ENCODE measurements at regions not wholly inside any gene's neighbourhood (a gene's known extent, or its start where the extent isn't known, plus 50 kb on each side); places are given as distances from the start of the nearest gene placed in this dataset.
"Not testable (repeated sequence)": the region's sequence is repeated elsewhere in the genome, so short reads cannot be mapped to it uniquely, and the experiment has no call there.

DNA sequence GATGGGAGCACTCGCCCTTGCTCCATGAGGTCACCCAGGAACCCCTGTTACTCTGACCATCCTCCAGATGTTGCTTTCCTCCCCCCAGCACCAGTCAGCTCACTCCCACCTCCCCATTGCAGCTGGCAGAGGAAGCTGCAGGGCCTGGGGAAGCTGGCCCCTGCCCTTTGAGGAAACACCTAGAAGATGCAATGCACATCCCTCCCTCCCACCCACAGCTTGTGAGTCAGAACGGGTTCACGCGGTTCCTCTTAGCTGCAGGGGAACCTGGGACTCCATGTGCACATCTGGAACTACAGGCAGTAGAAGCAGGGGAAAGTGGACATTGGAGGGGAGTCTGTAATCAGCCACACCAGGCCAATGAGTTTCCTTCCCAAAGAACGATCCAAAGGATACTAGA is 96.9 kb downstream of the KATNIP start:
- no peak for TF ChIP-seq CTCF (conservative IDR thresholded peaks at IDR 0.05; ENCODE audit: low read depth, low read length)
- H3K4me3 ChIP-seq (ENCODE audit: low read depth, low read length) = no peak overlapping the region
- DNase-seq (ENCODE audit: low read depth) = no peak

GRCh38 chr16:27649021-27649420 is 99.1 kb downstream of the KATNIP start:
- no peak for TF ChIP-seq CTCF (conservative IDR thresholded peaks at IDR 0.05; ENCODE audit: low read depth, low read length)
- no peak overlapping the region for H3K4me3 ChIP-seq (ENCODE audit: low read depth, low read length)

DNA sequence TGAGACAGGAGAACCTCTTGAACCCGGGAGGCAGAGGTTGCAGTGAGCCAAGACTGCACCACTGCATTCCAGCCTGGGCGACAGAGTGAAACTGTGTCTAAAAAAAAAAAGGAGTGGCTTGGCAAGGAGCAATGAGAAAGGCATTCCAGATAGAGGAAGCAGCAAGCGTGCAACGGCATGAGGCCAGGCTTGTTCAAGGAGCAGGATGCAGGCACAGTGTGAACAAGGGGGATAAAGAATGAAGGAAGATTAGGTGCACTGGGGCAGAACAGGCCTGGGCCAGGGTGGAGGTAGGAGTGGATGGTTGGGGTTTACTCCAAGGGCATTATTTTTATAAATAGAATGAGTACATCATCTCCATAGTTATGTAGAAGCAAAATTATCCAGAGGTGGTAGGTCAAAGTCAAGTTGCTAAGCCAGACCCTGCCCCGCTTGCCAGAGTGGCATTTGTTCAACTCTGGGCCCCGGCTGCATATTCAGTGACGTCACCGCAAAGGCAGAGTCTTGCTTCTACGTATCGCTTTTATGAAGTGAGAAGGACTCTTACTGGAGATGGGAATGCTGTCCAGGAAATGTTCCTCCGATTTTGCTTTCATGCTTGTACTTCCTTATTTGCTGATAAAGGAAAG is 100.2 kb downstream of the KATNIP start:
- TF ChIP-seq CTCF (conservative IDR thresholded peaks at IDR 0.05; ENCODE audit: low read depth, low read length) = no peak
- H3K4me3 ChIP-seq (ENCODE audit: low read depth, low read length) = no peak overlapping the region
- no peak for DNase-seq (ENCODE audit: low read depth)

More at GRCh38 chr16:27649021-27649420, 99.1 kb downstream of the KATNIP start:
- no peak for DNase-seq (ENCODE audit: low read depth)

DNA sequence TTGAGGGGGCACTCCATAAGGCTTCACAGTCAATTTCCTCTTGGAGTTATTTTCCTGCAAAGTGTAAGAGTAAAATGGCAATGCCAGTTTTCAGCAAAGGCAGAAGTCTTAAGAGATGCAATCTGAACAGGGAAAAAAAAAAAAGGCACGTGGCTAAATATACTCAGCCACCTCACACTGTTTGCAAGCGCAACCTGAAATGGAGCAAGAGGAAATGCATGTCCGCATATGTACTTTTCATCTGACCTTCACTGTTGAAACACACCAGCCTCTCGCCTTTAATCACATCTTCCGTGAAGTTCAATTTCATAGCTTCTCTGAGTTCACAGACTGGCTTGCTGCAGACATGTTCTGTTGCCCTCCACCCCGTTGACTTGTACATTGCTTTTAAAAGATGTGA is 101.4 kb downstream of the KATNIP start:
- DNase-seq (ENCODE audit: low read depth) = no peak
- no peak for TF ChIP-seq CTCF (conservative IDR thresholded peaks at IDR 0.05; ENCODE audit: low read depth, low read length)
- H3K4me3 ChIP-seq (ENCODE audit: low read depth, low read length) = no peak overlapping the region

DNA sequence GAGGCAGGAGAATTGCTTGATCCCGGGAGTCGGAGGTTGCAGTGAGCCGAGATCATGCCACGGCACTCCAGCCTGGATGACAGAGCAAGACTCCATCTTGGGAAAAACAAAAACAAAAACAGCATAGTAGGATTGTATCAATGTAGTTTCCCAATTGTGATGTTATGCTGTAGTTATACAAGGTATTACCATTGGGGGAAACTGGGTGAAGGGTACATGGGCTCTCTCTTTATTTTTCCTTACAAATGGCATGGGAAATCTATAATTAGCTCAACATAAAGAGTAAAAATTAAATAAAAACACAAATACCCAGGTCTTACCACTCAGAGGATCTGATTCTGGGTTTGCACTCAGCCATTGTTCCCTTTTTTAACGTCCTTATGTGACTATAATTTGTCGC is 107.9 kb downstream of the KATNIP start:
- TF ChIP-seq CTCF (conservative IDR thresholded peaks at IDR 0.05; ENCODE audit: low read depth, low read length) = no peak
- H3K4me3 ChIP-seq (ENCODE audit: low read depth, low read length) = no peak overlapping the region
- DNase-seq (ENCODE audit: low read depth) = no peak

DNA sequence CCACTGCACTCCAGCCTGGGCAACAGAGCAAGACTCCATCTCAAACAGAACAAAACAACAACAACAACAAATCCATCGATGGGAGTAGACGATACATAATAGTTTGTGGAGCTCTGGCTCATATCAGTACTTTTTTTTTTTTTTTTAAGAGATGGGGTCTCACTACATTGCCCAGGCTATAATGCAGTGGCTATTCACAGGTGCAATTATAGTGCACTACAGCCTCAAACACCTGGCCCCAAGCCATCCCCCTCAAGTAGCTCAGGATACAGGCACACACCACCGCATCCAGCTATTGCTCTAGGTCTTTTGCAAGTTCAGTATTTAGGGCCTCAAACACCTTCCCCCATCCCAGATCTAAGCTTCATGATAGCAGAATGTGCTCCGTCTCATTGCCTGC is 110.6 kb downstream of the KATNIP start:
- TF ChIP-seq CTCF (conservative IDR thresholded peaks at IDR 0.05; ENCODE audit: low read depth, low read length) = no peak
- H3K4me3 ChIP-seq (ENCODE audit: low read depth, low read length) = no peak overlapping the region
- DNase-seq (ENCODE audit: low read depth) = no peak

DNA sequence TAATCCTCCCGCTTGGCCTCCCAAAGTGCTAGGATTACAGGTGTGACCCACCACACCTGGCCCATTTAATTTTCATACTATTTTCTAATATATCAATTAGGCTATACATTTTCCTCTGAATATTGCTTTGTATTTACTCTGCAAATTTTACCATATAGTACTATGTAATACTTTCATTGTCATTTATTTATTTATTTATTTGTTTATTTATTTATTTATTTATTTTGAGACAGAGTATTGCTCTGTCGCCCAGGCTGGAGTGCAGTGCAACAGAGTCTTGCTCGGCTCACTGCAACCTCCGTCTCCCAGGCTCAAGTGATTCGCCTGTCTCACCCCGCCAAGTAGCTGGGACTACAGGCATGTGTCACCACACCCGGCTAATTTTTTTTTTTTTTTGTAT is 113.3 kb downstream of the KATNIP start:
- H3K4me3 ChIP-seq (ENCODE audit: low read depth, low read length); DNase-seq (ENCODE audit: low read depth): not testable (repeated sequence)

Data from epithelial cell of proximal tubule (primary cell).